Body of pancreas (tissue), 4 donors: ENCODE measurements at regions not wholly inside any gene's neighbourhood (a gene's known extent, or its start where the extent isn't known, plus 50 kb on each side); places are given as distances from the start of the nearest gene placed in this dataset.

ENCODE experiments used
- POLR2A ChIP-seq, 3 donors: fragments of 450-650 bp; IDR thresholded peaks; one replicate each; pipeline ENCODE4 v1.6.1; 2016; ENCODE audit warnings: antibody characterized with exemption in 3 of 3, mild to moderate bottlenecking in 2 of 3
- TF ChIP-seq, protein P1 (sequence below), 7 experiments: fragments of 450-650 bp in 4 of 7; fragments of 200-600 bp in 3 of 7; sonication (generic) in 3 of 7; IDR thresholded peaks; one replicate each; pipeline ENCODE4 v1.5.1; 2016 to 2019; ENCODE audit warnings: antibody characterized with exemption in 7 of 7

DNA sequence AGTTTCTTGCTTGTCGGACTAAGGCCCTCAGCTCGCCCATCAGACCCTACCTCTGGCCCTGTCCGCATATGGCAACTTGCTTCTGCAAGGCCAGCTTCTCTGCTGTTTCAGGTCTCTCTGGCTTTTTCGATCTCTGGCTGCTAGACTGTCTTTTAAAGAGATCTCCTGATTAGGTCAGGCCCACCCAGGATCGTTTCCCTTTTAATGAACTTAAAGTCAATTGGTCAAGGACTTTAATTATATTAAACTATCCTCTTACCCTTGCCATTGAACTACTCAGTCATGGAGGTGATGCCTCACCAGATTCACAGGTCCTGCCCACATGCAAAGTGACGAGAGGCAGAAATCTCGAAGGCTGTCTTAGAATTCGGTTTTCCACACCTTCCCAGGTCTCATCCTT lies 670.9 kb downstream of the GATA3 start:
- no peak for TF ChIP-seq POLR2A (IDR thresholded peaks at IDR 0.05)
- TF ChIP-seq, protein P1, sequence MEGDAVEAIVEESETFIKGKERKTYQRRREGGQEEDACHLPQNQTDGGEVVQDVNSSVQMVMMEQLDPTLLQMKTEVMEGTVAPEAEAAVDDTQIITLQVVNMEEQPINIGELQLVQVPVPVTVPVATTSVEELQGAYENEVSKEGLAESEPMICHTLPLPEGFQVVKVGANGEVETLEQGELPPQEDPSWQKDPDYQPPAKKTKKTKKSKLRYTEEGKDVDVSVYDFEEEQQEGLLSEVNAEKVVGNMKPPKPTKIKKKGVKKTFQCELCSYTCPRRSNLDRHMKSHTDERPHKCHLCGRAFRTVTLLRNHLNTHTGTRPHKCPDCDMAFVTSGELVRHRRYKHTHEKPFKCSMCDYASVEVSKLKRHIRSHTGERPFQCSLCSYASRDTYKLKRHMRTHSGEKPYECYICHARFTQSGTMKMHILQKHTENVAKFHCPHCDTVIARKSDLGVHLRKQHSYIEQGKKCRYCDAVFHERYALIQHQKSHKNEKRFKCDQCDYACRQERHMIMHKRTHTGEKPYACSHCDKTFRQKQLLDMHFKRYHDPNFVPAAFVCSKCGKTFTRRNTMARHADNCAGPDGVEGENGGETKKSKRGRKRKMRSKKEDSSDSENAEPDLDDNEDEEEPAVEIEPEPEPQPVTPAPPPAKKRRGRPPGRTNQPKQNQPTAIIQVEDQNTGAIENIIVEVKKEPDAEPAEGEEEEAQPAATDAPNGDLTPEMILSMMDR (IDR thresholded peaks at IDR 0.05): no peak
